Uterus (tissue), 2 donors: ENCODE measurements at regions not wholly inside any gene's neighbourhood (a gene's known extent, or its start where the extent isn't known, plus 50 kb on each side); places are given as distances from the start of the nearest gene placed in this dataset.

ENCODE experiments used
- POLR2A ChIP-seq, 2 donors: fragments of 450-650 bp; IDR thresholded peaks; one replicate each; pipeline ENCODE4 v1.6.1; 2016; ENCODE audit warnings: antibody characterized with exemption in 2 of 2, mild to moderate bottlenecking in 1 of 2, moderate library complexity in 1 of 2
- TF ChIP-seq, protein P1 (sequence below), 4 experiments: fragments of 200-600 bp in 2 of 4; fragments of 450-650 bp in 2 of 4; sonication (generic) in 2 of 4; IDR thresholded peaks; one replicate each; pipeline ENCODE4 v1.5.1; 2016 to 2019; ENCODE audit warnings: antibody characterized with exemption in 4 of 4, mild to moderate bottlenecking in 2 of 4, moderate library complexity in 1 of 4

DNA sequence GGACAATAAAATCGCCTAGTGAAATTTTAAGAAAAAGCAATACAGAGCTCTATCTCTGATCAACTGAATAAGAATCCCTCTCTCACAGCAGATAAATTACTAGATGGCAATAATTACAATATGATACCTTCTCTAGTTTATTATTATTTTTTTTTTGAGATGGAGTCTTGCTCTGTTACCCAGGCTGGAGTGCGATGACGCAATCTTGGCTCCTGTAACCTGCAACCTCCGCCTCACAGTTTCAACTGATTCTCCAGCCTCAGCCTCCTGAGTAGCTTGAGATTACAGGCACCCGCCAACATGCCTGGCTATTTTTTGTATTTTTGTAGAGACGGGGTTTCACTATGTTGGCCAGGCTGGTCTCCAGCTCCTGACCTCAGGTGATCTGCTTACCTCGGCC lies 129.3 kb upstream of the PTCHD4 start:
- TF ChIP-seq, protein P1, sequence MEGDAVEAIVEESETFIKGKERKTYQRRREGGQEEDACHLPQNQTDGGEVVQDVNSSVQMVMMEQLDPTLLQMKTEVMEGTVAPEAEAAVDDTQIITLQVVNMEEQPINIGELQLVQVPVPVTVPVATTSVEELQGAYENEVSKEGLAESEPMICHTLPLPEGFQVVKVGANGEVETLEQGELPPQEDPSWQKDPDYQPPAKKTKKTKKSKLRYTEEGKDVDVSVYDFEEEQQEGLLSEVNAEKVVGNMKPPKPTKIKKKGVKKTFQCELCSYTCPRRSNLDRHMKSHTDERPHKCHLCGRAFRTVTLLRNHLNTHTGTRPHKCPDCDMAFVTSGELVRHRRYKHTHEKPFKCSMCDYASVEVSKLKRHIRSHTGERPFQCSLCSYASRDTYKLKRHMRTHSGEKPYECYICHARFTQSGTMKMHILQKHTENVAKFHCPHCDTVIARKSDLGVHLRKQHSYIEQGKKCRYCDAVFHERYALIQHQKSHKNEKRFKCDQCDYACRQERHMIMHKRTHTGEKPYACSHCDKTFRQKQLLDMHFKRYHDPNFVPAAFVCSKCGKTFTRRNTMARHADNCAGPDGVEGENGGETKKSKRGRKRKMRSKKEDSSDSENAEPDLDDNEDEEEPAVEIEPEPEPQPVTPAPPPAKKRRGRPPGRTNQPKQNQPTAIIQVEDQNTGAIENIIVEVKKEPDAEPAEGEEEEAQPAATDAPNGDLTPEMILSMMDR (IDR thresholded peaks at IDR 0.05) = no peak
- no peak for TF ChIP-seq POLR2A (IDR thresholded peaks at IDR 0.05)
